Cardiac muscle cell (in vitro differentiated cells and primary cell): ENCODE measurements at regions not wholly inside any gene's neighbourhood (a gene's known extent, or its start where the extent isn't known, plus 50 kb on each side); places are given as distances from the start of the nearest gene placed in this dataset.

Experiments used
- DNase-seq, 2 donors: peaks; one replicate each; pipeline versions ENCODE4 v3.0.0 to v3.0.0-alpha.2; 2010 to 2017; ENCODE audit warnings: low read depth in 1 of 2, low spot score in 1 of 2
- H3K27ac ChIP-seq: fragments of 200-600 bp; sonication (generic); 2 replicates; pipeline ENCODE4 v1.5.1; 2016
- H3K27me3 ChIP-seq: fragments of 200-600 bp; sonication (generic); 2 replicates; pipeline ENCODE4 v1.6.0; 2016; ENCODE audit warnings: control low read depth
- H3K36me3 ChIP-seq: fragments of 200-600 bp; sonication (generic); 2 replicates; pipeline ENCODE4 v1.5.1; 2016; ENCODE audit warnings: control low read depth
- H3K4me1 ChIP-seq: fragments of 200-600 bp; sonication (generic); 2 replicates; pipeline ENCODE4 v1.8.1; 2017; ENCODE audit warnings: low read depth, mild to moderate bottlenecking, mixed run types
- H3K4me3 ChIP-seq: fragments of 200-600 bp; sonication (generic); 2 replicates; pipeline ENCODE4 v1.5.1; 2016; ENCODE audit warnings: mild to moderate bottlenecking
- H3K9me3 ChIP-seq: fragments of 200-600 bp; sonication (generic); 2 replicates; pipeline ENCODE4 v1.5.1; 2017; ENCODE audit warnings: low read depth, mild to moderate bottlenecking, control low read depth
- CTCF ChIP-seq: IDR thresholded peaks from 2 replicates; pipeline ENCODE4 v1.5.1; 2012; ENCODE audit warnings: low read depth, mild to moderate bottlenecking, low read length

- no peak for TF ChIP-seq CTCF
These were observed 109.5 kb downstream of the TMPRSS5 start for GRCh38 chr11:113596658-113597057.

GRCh38 chr11:113595810-113596594 lies 110.1 kb downstream of the TMPRSS5 start:
- no peaks in the 10 kb centered on the region for H3K36me3 ChIP-seq
- no peak overlapping the region for H3K4me3 ChIP-seq
- H3K27me3 ChIP-seq, result no peaks in the 10 kb centered on the region
- no peak overlapping the region for H3K27ac ChIP-seq
- DNase-seq, result no peak
- H3K4me1 ChIP-seq, result no peaks in the 10 kb centered on the region
- H3K9me3 ChIP-seq, result no peaks in the 10 kb centered on the region
- no peak for TF ChIP-seq CTCF

More at GRCh38 chr11:113596658-113597057, 109.5 kb downstream of the TMPRSS5 start:
- H3K27me3 ChIP-seq, result no peaks in the 10 kb centered on the region
- no peak for DNase-seq
- no peak overlapping the region for H3K4me3 ChIP-seq
- H3K36me3 ChIP-seq, result no peaks in the 10 kb centered on the region
- H3K27ac ChIP-seq, result no peak overlapping the region
- H3K9me3 ChIP-seq, result no peaks in the 10 kb centered on the region
- H3K4me1 ChIP-seq, result no peaks in the 10 kb centered on the region

GRCh38 chr11:113593698-113594308 lies 112.3 kb downstream of the TMPRSS5 start:
- no peak for TF ChIP-seq CTCF
- peak in 1 of 2 donors; percentile 41 for DNase-seq
- H3K4me3 ChIP-seq, result no peak overlapping the region
- H3K27me3 ChIP-seq, result no peaks in the 10 kb centered on the region
- no peak overlapping the region for H3K27ac ChIP-seq
- no peaks in the 10 kb centered on the region for H3K36me3 ChIP-seq
- H3K9me3 ChIP-seq, result no peaks in the 10 kb centered on the region
- no peaks in the 10 kb centered on the region for H3K4me1 ChIP-seq

DNA sequence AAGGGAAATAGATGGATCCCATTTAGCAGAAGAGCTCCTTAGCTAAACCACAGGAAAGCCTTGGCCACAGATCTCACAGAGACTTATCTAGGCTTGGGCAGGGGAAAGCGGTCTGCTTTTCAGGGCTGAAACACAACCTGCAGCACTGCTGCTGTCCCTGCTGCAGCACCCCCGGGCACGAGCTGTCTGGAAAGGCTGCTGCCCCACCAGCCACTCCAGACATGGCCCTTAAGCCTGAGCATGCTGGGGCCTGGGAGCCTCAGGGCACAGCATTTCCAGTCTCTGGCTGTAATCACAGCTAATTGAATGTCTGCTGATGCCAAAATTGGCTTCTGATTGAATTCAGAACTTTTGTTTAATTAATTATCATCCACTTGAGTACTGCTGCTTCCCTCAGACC lies 115.0 kb downstream of the TMPRSS5 start:
- H3K4me3 ChIP-seq, result no peak overlapping the region
- H3K36me3 ChIP-seq, result no peaks in the 10 kb centered on the region
- DNase-seq, result peak in 1 of 2 donors; percentile 49
- H3K27me3 ChIP-seq, result no peaks in the 10 kb centered on the region
- TF ChIP-seq CTCF, result no peak
- no peak overlapping the region for H3K27ac ChIP-seq
- H3K9me3 ChIP-seq, result no peaks in the 10 kb centered on the region
- H3K4me1 ChIP-seq, result no peaks in the 10 kb centered on the region

DNA sequence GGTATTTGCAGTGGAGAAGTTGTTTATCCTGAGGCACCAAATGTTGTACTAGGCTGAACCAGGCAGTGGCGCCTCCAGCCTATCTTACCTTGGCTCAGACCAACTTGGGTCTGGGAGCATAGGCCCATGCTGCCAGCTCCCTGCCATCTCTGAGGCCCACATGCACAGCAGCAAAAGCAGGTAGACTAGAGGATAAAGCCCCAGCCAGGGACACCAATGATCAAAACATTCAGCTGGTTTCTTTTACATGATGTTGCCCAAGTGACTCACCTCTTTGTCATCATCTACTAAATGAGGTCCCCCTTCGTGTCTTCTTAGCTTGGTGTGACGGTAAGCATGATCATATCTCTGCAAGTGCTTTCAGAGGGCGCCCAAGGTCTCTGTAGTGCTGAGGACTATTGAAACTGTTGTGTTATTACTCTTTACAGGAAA lies 112.1 kb upstream of the DRD2 start:
- Histone ChIP-seq H3K27ac (no peak overlapping the region), H3K9me3 (no peaks in the 10 kb centered on the region), H3K4me3 (no peak overlapping the region), H3K36me3 (no peaks in the 10 kb centered on the region), H3K27me3 (no peaks in the 10 kb centered on the region), H3K4me1 (no peaks in the 10 kb centered on the region)
- peak in 1 of 2 donors; percentile 2 for DNase-seq
- TF ChIP-seq CTCF, result no peak
